ENCODE measurements at regions not wholly inside any gene's neighbourhood (a gene's known extent, or its start where the extent isn't known, plus 50 kb on each side); places are given as distances from the start of the nearest gene placed in this dataset.
"Not testable (repeated sequence)": the region's sequence is repeated elsewhere in the genome, so short reads cannot be mapped to it uniquely, and the experiment has no call there.

DNA sequence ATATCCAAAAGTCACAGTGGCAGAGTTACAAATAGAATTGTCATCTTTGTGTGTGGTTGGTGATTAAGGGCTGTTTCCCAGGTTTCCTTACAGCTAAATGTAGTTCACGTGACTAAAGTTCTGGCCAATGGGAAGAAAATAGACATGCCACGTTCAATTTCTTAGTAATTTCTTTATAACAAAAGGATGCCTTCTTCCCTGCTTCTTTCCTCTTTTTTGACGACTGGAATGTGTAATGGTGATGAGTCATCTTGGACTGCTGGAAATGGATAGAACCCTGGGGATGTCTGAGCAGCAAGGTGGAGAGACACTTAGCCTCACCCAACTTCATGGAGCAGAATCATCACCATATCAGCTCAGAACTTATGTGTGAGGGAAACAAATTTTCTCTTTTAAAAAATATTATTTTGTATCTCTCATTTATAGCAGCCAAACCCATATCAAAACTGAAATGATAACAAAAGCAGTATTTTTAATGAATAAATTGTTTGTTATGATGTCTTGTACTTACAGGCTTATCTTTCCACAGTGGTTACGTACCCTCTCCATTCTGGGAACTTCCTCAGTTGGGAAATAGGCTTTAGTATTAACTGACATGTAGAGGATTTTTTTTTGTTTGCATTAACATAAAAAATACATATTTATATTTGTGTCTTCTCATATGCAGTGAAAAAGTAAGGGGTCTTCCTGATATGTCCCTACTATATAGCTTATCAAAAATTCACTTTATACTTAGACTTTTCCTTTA lies 91.1 kb upstream of the CDH2 start:
- Histone ChIP-seq H3K36me3 (no peaks in the 10 kb centered on the region), H3K27ac (no peak overlapping the region), H3K27me3 (no peaks in the 10 kb centered on the region), H3K9me3 (no peaks in the 10 kb centered on the region), H3K4me3 (no peak overlapping the region), H3K4me1 (no peaks in the 10 kb centered on the region)
- WGBS (ENCODE audit: insufficient coverage, low coverage, low lambda C conversion rate, missing lambda C conversion rate) = 25% methylated on average over 4 of the region's 4 CpGs
- intact Hi-C loops (cut with DNase I) = no loop called here
- ATAC-seq (no peak), DNase-seq (no peak)
- TF ChIP-seq POLR2A (IDR thresholded peaks at IDR 0.05) = no peak
- TF ChIP-seq, protein P1, sequence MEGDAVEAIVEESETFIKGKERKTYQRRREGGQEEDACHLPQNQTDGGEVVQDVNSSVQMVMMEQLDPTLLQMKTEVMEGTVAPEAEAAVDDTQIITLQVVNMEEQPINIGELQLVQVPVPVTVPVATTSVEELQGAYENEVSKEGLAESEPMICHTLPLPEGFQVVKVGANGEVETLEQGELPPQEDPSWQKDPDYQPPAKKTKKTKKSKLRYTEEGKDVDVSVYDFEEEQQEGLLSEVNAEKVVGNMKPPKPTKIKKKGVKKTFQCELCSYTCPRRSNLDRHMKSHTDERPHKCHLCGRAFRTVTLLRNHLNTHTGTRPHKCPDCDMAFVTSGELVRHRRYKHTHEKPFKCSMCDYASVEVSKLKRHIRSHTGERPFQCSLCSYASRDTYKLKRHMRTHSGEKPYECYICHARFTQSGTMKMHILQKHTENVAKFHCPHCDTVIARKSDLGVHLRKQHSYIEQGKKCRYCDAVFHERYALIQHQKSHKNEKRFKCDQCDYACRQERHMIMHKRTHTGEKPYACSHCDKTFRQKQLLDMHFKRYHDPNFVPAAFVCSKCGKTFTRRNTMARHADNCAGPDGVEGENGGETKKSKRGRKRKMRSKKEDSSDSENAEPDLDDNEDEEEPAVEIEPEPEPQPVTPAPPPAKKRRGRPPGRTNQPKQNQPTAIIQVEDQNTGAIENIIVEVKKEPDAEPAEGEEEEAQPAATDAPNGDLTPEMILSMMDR (IDR thresholded peaks at IDR 0.05) = no peak

GRCh38 chr18:28267276-28267675 lies 90.3 kb upstream of the CDH2 start:
- Histone ChIP-seq H3K36me3 (no peaks in the 10 kb centered on the region), H3K27me3 (no peaks in the 10 kb centered on the region), H3K27ac (no peak overlapping the region), H3K4me1 (no peaks in the 10 kb centered on the region), H3K9me3 (no peaks in the 10 kb centered on the region), H3K4me3 (no peak overlapping the region)
- WGBS (ENCODE audit: insufficient coverage, low coverage, low lambda C conversion rate, missing lambda C conversion rate) = 51% methylated on average over 2 of the region's 2 CpGs
- intact Hi-C loops (cut with DNase I) = no loop called here
- TF ChIP-seq, protein P1 (IDR thresholded peaks at IDR 0.05) = no peak
- no peak for TF ChIP-seq POLR2A (IDR thresholded peaks at IDR 0.05)
- ATAC-seq (no peak), DNase-seq (no peak)

DNA sequence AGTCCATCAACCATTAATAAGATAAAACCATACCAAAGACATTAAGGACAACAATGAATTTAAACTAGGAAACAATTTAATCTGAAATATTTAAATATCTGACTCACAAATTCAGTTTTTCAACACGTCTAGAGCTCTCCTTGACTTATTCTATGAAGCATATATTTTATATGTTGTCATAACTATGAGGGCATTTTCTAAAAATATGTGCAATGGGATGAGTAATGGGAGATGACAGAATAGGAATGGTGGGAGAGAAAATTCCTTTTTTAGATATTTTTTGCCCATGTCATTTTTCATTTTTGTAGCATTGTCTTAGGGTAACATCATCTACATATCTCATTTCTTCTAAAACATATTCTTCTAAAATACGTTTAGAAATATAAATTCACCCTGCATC lies 79.2 kb upstream of the CDH2 start:
- H3K9me3 ChIP-seq = no peaks in the 10 kb centered on the region
- H3K4me3 ChIP-seq = no peak overlapping the region
- H3K27me3 ChIP-seq = no peaks in the 10 kb centered on the region
- no peak overlapping the region for H3K27ac ChIP-seq
- DNase-seq = no peak
- no peaks in the 10 kb centered on the region for H3K4me1 ChIP-seq
- WGBS (ENCODE audit: insufficient coverage, low coverage, low lambda C conversion rate, missing lambda C conversion rate) = 42% methylated on average over 2 of the region's 2 CpGs
- no peak for TF ChIP-seq POLR2A (IDR thresholded peaks at IDR 0.05)
- TF ChIP-seq, protein P1 (IDR thresholded peaks at IDR 0.05) = no peak
- no peak for ATAC-seq
- intact Hi-C loops (cut with DNase I) = no loop called here
- H3K36me3 ChIP-seq = no peaks in the 10 kb centered on the region

DNA sequence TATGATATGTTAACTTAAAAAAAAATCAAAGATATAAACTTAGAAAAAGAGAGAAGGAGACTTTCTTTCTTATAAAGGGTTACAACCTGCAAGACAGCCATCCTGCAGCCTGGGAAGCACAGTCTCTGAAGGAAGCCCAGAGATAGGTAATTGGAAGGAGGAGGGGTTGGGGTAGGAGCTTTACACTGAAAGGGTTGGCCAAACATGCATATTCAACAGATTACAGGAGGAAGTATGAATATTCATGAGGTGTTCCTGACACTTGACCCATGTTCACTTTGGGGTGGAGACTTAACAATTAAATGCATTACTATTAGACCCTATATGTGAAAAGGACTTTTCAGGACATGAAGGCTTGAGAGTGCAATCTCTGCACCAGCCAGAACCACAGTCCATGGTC lies 71.7 kb upstream of the CDH2 start:
- TF ChIP-seq POLR2A (IDR thresholded peaks at IDR 0.05) = no peak
- TF ChIP-seq, protein P1 (IDR thresholded peaks at IDR 0.05) = no peak

GRCh38 chr18:28240626-28241025 lies 63.7 kb upstream of the CDH2 start:
- ATAC-seq; H3K9me3 ChIP-seq; H3K36me3 ChIP-seq; intact Hi-C loops (cut with DNase I); H3K27me3 ChIP-seq; H3K4me1 ChIP-seq; H3K4me3 ChIP-seq; H3K27ac ChIP-seq; DNase-seq: not testable (repeated sequence)
- WGBS (ENCODE audit: insufficient coverage, low coverage, low lambda C conversion rate, missing lambda C conversion rate) = no CpG with 5 or more reads among the region's 16 CpGs

More for the DNA sequence above, 71.7 kb upstream of the CDH2 start:
- H3K4me3 ChIP-seq = no peak overlapping the region
- H3K9me3 ChIP-seq = no peaks in the 10 kb centered on the region
- no peaks in the 10 kb centered on the region for H3K36me3 ChIP-seq
- DNase-seq = no peak
- ATAC-seq = no peak
- H3K27ac ChIP-seq = no peak overlapping the region
- H3K4me1 ChIP-seq = no peaks in the 10 kb centered on the region
- H3K27me3 ChIP-seq = no peaks in the 10 kb centered on the region
- intact Hi-C loops (cut with DNase I) = no loop called here
